K562 (cell line): ENCODE measurements at regions not wholly inside any gene's neighbourhood (a gene's known extent, or its start where the extent isn't known, plus 50 kb on each side); places are given as distances from the start of the nearest gene placed in this dataset.

Experiments
- CBX2 ChIP-seq: fragments of 200-600 bp; sonication (generic); IDR thresholded peaks from one replicate; pipeline ENCODE4 v1.6.1; 2012; ENCODE audit warnings: mild to moderate bottlenecking, low read length, inconsistent platforms; ENCODE audit not compliant: insufficient read depth, poor library complexity, severe bottlenecking
- CBX5 ChIP-seq: IDR thresholded peaks from 2 replicates; pipeline ENCODE4 v1.6.1; 2014; ENCODE audit warnings: low read depth, borderline replicate concordance
- FOXP1 ChIP-seq: sonication (generic); formaldehyde crosslinking; IDR thresholded peaks from 2 replicates; pipeline ENCODE4 v1.8.0; 2022; ENCODE audit warnings: mild to moderate bottlenecking, missing genetic modification reagents
- LARP7 ChIP-seq: fragments of 450-650 bp; IDR thresholded peaks from 2 replicates; pipeline ENCODE4 v1.6.1; 2016
- NBN ChIP-seq: fragments of 450-650 bp; IDR thresholded peaks from 2 replicates; pipeline ENCODE4 v1.6.1; 2016; ENCODE audit warnings: low read depth, mild to moderate bottlenecking
- PYGO2 ChIP-seq: fragments of 450-650 bp; IDR thresholded peaks from 2 replicates; pipeline ENCODE4 v1.6.1; 2016; ENCODE audit warnings: mild to moderate bottlenecking, missing genetic modification characterization, moderate library complexity, missing compliant biosample characterization
- RCOR1 ChIP-seq, 2 experiments: IDR thresholded peaks; 2 replicates each; pipeline ENCODE4 v1.6.1; 2012; ENCODE audit warnings: low read depth in 2 of 2, low read length in 2 of 2, borderline replicate concordance in 1 of 2, improper control_type of control experiment in 1 of 2
- THAP12 ChIP-seq: fragments of 250-450 bp; sonication (Bioruptor Pico); IDR thresholded peaks from 2 replicates; pipeline ENCODE4 v1.9.0; 2021; ENCODE audit warnings: mild to moderate bottlenecking, inconsistent platforms

GRCh38 chr15:67997996-67998395, 56.1 kb upstream of the PIAS1 start:
- TF ChIP-seq FOXP1 (CRISPR knock-in tag) (no peak), NBN (no peak), CBX2 (no peak), RCOR1 (IDR thresholded peaks at IDR 0.05; ENCODE audit: borderline replicate concordance in 1 of 2, low read depth in 2 of 2, low read length in 2 of 2) (no peak), CBX5 (no peak), PYGO2 (tag) (no peak), THAP12 (CRISPR knock-in tag) (no peak), LARP7 (no peak)
